HPDE6-E6E7 (cell line): ENCODE measurements at regions not wholly inside any gene's neighbourhood (a gene's known extent, or its start where the extent isn't known, plus 50 kb on each side); places are given as distances from the start of the nearest gene placed in this dataset.
A peak's percentile ranks its signal among the peaks of the same experiment; 100 is the strongest.

Source experiments
- DNase-seq: peaks from one replicate; pipeline ENCODE4 v3.0.0; 2011; ENCODE audit warnings: missing footprints; ENCODE audit errors: extremely low spot score

DNA sequence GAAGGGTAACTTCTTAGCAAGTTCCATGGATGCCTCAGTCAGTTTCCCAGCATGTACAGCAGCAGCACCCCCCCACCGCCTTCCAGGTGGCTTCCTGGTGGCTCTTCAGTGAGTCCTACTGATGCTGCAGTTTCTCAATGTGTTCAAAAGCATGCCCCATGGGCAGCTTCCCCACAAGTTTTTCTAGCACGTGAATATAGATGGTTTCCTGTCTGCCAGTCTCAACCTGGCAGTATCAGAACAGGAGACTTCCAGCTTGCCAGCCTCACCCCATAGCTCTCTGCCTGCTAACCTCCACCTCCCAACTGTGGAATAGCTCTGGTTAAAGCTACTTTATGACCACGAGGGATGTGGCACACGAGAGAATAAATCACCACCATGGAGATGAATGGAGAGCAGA is 188.3 kb upstream of the SLCO3A1 start:
- no peak for DNase-seq

DNA sequence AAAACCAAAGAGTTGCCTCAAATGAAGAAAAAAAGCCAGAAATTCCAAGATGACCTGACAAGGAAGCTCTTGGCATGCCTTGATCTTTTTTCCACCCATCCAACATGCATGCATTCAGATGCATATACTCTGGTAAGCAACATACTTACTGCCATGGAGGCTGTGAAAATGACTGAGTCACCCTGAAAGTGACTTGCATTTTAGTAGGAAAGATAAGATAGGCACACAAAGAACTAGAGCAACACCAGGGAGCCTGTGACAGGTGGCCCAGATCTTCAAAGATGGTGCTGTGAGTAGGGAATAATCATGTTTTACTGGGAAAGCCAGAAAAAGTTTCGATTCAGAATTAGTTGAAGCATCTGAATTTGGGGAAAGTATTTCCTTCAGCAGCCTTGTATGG is 185.1 kb upstream of the SLCO3A1 start:
- DNase-seq, result no peak

- DNase-seq, result no peak
Measured at GRCh38 chr15:91670108-91670507, 183.4 kb upstream of the SLCO3A1 start.

- DNase-seq, result no peak
Measured at GRCh38 chr15:91678003-91678402, 175.5 kb upstream of the SLCO3A1 start.

DNA sequence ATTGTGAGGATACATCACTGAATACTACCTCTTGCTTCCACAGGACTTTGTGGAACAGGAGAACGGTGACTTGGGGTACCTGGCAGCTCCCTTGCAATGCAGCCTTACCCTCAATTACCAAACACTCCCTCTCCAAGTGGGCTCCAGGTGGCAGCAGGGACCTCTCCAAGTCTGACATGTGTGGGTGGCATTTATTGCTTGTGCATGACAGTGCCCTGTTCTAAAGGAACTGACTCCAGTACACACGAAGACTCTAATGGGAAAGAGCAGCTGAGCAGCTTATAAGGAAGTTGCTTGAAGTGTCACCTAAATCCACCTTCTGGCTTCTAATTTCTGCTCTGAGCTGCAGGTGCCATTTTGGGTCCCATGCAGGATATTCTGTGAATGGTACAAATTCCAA is 174.1 kb upstream of the SLCO3A1 start:
- no peak for DNase-seq

GRCh38 chr15:91685436-91685835 is 168.1 kb upstream of the SLCO3A1 start:
- no peak for DNase-seq

DNA sequence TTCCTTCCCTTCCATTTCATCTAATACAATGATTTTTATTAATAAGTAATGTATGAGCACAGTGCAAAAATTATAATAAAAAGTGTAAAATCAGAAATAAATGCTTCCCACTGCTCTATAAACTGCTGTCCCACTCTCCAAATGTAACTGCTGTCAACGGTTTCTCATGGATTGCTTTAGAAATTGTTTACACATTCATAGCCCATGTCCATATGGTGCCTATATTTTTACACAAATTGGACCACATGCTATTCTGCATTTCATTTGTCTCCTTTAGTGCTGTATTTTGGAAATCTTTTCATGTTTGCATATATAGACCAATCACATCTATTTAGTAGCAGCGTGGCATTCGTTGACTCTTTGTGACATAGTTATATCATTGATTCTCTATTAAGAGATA is 164.7 kb upstream of the SLCO3A1 start:
- DNase-seq, result no peak

GRCh38 chr15:91689377-91689776 is 164.1 kb upstream of the SLCO3A1 start:
- DNase-seq, result no peak

- DNase-seq, result no peak
Measured at GRCh38 chr15:91692596-91692995, 160.9 kb upstream of the SLCO3A1 start.

DNA sequence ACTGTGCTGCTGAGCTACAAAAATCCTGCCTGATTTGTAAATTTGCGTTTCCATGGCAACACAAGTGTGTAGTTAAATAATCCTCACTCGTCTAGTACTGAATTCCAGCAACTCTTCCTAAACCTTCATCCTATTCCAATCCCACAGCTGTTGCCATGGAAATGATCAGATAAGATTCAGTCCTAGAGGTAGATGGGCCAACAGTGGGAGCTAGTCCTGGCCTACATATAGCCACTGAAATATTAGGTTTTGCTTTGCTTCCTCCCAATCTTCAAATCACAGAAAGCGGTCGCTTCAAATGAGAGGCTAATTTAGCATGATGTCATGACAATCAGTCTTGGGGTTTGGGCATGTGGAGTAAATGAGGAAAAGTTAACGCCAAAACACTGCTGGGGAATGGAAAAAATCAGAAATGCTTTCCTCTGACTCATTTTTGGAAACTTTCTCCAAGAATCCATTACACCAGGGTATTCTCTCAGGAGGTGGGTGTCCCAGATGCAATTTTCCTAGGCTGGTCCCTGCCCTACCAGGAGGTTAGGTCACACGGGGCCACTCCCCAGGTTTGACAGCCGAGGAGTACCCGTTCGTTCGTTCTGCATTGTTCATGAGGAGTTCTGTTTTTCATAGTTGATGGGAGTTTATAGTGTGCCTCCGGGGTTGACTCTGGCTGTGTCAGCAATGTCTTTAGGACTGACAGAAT is 159.2 kb upstream of the SLCO3A1 start:
- no peak for DNase-seq

- DNase-seq, result no peak
Measured at GRCh38 chr15:91694831-91695210, 158.7 kb upstream of the SLCO3A1 start.

DNA sequence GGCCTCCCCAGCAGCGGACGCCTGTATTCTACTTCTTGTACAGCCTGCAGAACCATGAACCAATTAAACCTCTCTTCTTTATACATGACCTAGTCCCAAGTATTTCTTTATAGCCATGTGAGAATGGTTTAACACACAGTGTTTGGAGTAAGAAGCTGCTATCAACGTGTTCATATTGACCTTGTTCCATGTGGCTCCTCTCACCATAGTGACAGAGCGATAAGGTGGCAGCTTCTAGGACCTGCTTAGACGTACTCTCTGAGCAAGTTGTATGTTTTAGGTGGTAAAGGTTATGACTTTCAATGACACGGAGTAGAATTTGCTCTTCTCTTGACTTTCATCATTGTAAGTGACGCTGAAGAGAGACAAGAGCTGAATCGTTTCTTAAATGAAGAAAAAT is 157.7 kb upstream of the SLCO3A1 start:
- DNase-seq, result no peak

GRCh38 chr15:91696981-91697380 is 156.5 kb upstream of the SLCO3A1 start:
- no peak for DNase-seq

GRCh38 chr15:91698241-91698640 is 155.3 kb upstream of the SLCO3A1 start:
- no peak for DNase-seq

DNA sequence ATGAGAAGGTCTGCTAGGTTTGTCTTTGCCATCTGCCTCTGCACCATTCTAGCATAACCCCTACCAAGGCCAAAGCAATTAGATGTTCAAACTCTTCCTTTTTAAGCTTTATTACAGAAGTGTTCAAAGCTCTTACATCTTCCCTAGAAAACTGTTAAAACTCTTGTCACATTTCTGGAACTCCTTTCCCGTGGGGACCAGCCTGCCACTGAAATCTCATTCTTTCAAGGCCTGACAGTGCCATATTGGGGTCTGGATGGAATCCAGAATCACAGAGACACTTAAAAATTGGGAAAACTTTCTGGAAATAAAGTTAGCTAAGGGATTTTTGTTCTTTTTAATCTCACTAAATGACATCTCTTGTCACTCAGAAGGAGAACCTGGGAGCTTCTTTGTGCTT is 153.8 kb upstream of the SLCO3A1 start:
- DNase-seq, result no peak

- no peak for DNase-seq
Measured at GRCh38 chr15:91703274-91703673, 150.2 kb upstream of the SLCO3A1 start.

- DNase-seq, result no peak
Measured at GRCh38 chr15:91704343-91704742, 149.2 kb upstream of the SLCO3A1 start.

DNA sequence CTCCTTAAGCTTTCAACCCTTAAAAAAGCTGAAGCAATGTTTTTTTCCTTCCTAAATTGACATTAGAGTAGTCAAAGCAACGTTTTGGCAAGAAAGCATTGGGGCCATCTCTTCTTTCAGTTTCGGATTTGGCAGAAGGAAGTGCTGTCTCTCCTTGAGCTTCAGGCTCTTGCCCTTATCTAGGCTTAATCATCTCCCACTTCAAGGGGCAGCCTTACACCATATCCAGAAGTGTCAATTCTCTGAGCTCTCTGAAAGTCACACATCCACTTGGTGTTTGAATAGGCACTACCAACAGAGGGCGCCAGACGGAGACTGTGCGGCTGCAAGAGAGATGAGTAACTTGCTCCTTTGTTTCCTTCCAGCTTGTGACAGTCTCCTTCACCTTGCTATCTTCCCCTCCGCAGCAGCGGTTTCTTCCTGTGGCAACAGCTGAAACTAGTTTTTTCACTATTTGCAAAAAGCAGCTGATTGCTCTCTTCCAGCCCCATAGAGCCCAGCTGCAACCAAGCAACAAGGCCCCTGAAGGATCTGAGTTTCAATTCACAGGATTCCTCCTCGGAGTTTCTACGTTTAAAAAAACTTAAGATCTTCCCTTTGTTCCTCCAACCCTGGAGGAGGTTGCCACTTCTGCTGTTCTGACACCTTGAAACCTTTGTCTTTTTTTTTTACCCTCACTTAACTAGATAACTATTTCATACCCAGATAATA is 147.0 kb upstream of the SLCO3A1 start:
- peak; percentile 62 for DNase-seq

DNA sequence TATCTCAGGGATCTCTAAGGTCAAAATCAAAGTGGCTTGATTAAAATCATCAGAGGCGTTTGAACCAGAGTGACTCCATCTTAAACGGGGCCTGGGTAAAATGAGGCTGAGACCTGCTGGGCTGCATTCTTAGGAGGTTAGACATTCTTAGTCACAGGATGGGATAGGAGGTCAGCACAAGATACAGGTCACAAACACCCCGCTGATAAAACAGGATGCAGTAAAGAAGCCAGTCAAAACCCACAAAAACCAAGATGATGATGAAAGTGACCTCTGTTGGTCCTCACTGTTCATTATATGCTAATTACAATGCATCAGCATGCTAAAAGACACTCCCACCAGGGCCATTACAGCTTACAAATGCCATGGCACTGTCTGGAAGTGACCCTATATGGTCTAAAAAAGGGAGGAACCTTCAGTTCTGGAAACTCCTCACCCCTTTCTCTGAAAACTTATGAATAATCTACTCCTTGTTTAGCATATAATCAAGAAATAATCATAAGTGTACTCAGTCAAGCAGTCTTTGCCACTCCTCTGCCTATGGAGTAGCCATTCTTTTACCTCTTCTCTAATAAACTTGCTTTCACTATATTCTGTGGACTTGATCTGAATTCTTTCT is 143.3 kb upstream of the SLCO3A1 start:
- DNase-seq, result no peak

DNA sequence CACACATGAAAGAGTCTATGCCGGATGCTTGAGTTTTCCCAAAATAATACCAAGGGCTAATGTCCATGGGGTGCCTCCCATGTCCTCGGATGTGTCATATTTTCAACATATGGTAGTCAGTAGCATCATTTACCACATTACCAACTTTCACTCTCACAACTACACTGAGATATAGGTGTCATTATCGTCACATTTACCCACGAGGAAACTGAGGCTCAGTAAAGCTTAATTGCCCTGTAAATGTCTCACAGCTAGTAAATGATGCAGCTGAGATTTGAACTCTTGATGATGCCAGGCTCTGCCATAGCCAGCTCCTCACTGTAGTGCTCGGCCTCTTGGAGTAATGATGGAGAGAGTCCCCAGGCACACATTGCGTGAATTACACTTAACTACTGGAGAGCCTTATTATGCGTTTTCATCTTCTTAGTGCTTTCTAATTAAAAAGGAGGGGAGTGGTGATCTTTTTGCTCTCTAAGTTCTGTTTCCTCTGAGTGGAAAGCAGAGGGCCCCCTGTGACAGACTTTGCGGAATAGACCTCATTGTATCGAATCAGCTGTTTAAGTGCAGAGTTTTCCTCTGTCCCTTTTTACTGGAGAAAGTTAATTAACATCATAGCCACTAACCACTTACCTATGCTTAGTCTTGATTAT is 142.0 kb upstream of the SLCO3A1 start:
- no peak for DNase-seq

- no peak for DNase-seq
Measured at GRCh38 chr15:91712286-91712685, 141.2 kb upstream of the SLCO3A1 start.

DNA sequence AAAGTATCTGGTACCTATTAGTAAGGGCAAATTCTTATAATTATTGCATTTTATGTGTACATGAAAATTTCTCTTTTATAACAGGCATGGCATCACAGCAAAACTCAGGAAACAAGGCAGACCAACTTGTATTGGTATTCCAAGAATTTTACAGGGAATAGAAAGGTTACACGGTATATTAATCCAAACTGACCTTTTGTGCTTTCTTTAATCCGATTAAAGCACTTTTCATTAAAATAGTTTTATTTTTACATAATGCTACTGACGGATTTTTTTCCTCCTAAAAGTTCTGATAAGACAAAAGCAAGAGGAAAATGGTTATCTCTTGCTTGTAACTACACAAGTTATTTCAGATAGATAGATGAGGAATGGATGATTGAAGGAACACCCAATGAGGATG is 137.0 kb upstream of the SLCO3A1 start:
- DNase-seq, result no peak

DNA sequence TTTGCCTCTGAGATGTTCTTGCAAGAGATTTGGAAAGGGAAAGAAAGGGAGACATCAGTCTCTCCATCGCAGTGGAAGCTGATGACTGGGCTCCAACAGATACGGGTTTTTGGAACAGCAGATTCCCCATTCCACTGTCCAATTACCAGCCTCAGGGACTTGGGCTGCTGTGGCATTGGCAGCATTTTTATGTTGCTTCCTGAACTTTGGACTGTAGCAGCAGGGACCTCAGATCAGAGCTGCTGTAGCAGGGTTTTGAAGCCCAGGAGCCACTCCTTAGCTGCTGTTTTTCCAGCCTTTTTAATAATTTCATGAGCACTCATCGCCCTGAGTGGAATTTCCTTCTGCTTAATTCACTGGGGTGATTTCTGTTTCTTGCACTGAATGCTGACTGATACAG is 135.7 kb upstream of the SLCO3A1 start:
- DNase-seq, result no peak
